Fibroblast of skin of abdomen (primary cell): ENCODE measurements at regions not wholly inside any gene's neighbourhood (a gene's known extent, or its start where the extent isn't known, plus 50 kb on each side); places are given as distances from the start of the nearest gene placed in this dataset.

ENCODE experiments used
- DNase-seq: peaks from one replicate; pipeline ENCODE4 v3.0.0-alpha.2; 2013

- DNase-seq = no peak
Observed at GRCh38 chr16:13743571-13743970, 176.4 kb upstream of the ERCC4 start.

GRCh38 chr16:13756411-13757140, 163.4 kb upstream of the ERCC4 start:
- no peak for DNase-seq

GRCh38 chr16:13766334-13766733, 153.6 kb upstream of the ERCC4 start:
- DNase-seq = no peak

GRCh38 chr16:13767215-13767614, 152.7 kb upstream of the ERCC4 start:
- DNase-seq = no peak

- DNase-seq = no peak
Observed at GRCh38 chr16:13768471-13768870, 151.5 kb upstream of the ERCC4 start.

GRCh38 chr16:13770436-13770835, 149.5 kb upstream of the ERCC4 start:
- no peak for DNase-seq

GRCh38 chr16:13772782-13773181, 147.2 kb upstream of the ERCC4 start:
- DNase-seq = no peak

GRCh38 chr16:13779676-13780075, 140.3 kb upstream of the ERCC4 start:
- no peak for DNase-seq

- no peak for DNase-seq
Observed at GRCh38 chr16:13780406-13781168, 139.4 kb upstream of the ERCC4 start.

- no peak for DNase-seq
Observed at GRCh38 chr16:13781169-13781564, 138.8 kb upstream of the ERCC4 start.

GRCh38 chr16:13781575-13782338, 138.2 kb upstream of the ERCC4 start:
- DNase-seq = no peak

GRCh38 chr16:13791095-13791494, 128.9 kb upstream of the ERCC4 start:
- no peak for DNase-seq

- DNase-seq = no peak
Observed at GRCh38 chr16:13793841-13794409, 126.0 kb upstream of the ERCC4 start.

- no peak for DNase-seq
Observed at GRCh38 chr16:13795131-13795530, 124.8 kb upstream of the ERCC4 start.

GRCh38 chr16:13797718-13798117, 122.2 kb upstream of the ERCC4 start:
- DNase-seq = no peak

- DNase-seq = no peak
Observed at GRCh38 chr16:13798211-13798610, 121.7 kb upstream of the ERCC4 start.

GRCh38 chr16:13803974-13804373, 116.0 kb upstream of the ERCC4 start:
- DNase-seq = no peak

GRCh38 chr16:13805951-13806350, 114.0 kb upstream of the ERCC4 start:
- DNase-seq = no peak

- DNase-seq = no peak
Observed at GRCh38 chr16:13806671-13807070, 113.3 kb upstream of the ERCC4 start.

GRCh38 chr16:13808102-13808501, 111.9 kb upstream of the ERCC4 start:
- no peak for DNase-seq

GRCh38 chr16:13809765-13810164, 110.2 kb upstream of the ERCC4 start:
- DNase-seq = no peak

- no peak for DNase-seq
Observed at GRCh38 chr16:13811834-13812233, 108.1 kb upstream of the ERCC4 start.

GRCh38 chr16:13816701-13817100, 103.3 kb upstream of the ERCC4 start:
- DNase-seq = no peak
